ENCODE measurements at regions not wholly inside any gene's neighbourhood (a gene's known extent, or its start where the extent isn't known, plus 50 kb on each side); places are given as distances from the start of the nearest gene placed in this dataset.
A peak's percentile ranks its signal among the peaks of the same experiment; 100 is the strongest.

DNA sequence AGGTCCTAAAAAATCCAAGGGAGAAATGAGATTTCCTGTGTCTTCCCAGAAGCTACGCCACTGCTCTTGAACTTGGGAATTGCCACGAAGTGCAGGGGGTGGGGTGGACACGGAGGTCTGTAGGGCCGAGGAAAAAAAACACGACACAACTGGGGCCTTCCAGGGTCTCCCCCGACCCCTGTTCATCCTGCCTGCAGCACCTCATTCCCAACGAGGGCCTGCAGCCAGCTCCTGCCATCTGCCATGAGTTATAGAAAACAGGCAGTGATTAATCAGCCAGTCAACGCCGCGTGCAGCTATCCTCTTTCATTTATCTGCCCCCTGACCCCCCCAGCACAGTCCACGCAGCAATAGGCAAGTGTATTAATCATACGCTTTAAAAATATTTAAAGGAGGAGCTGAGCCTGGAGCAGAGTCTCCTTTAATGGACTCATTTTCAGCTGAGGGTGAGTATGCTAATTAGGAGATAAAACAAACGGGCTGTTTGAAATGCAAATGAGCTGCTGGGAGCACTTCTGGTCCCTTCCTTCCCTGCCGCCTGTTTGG lies 209.9 kb downstream of the TFCP2L1 start:
- DNase-seq (ENCODE audit: low read depth, low spot score): peak; percentile 82
- CTCF ChIA-PET: interaction anchor here (0.5 to 14.9 kb wide), 6 partner anchors 10 to 393 kb away, joined by 3 to 223 read pairs (median 4); no protein-coding TSS in a partner anchor
- POLR2A ChIA-PET: interaction anchor here (0.5 to 2.1 kb wide), 22 partner anchors 14 to 516 kb away, joined by 3 to 16 read pairs (median 4); partner anchors contain the start of gene RNU4ATAC
- Histone ChIP-seq H3K27ac (ENCODE audit: low read depth, low read length) (no peak overlapping the region), H3K27me3 (ENCODE audit: control insufficient read depth, insufficient read depth, low read length) (peaks cover 25% of the 10 kb centered on the region), H3K4me3 (ENCODE audit: low read depth, low read length) (peak overlapping the region; percentile 31; the same call in 1 of the 2 replicates), H3K9me3 (ENCODE audit: control insufficient read depth, insufficient read depth, low read length) (no peaks in the 10 kb centered on the region; the same call in 1 of the 2 replicates)
- TF ChIP-seq, protein P1, sequence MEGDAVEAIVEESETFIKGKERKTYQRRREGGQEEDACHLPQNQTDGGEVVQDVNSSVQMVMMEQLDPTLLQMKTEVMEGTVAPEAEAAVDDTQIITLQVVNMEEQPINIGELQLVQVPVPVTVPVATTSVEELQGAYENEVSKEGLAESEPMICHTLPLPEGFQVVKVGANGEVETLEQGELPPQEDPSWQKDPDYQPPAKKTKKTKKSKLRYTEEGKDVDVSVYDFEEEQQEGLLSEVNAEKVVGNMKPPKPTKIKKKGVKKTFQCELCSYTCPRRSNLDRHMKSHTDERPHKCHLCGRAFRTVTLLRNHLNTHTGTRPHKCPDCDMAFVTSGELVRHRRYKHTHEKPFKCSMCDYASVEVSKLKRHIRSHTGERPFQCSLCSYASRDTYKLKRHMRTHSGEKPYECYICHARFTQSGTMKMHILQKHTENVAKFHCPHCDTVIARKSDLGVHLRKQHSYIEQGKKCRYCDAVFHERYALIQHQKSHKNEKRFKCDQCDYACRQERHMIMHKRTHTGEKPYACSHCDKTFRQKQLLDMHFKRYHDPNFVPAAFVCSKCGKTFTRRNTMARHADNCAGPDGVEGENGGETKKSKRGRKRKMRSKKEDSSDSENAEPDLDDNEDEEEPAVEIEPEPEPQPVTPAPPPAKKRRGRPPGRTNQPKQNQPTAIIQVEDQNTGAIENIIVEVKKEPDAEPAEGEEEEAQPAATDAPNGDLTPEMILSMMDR (IDR thresholded peaks at IDR 0.05; ENCODE audit: low read depth, low read length): no peak

DNA sequence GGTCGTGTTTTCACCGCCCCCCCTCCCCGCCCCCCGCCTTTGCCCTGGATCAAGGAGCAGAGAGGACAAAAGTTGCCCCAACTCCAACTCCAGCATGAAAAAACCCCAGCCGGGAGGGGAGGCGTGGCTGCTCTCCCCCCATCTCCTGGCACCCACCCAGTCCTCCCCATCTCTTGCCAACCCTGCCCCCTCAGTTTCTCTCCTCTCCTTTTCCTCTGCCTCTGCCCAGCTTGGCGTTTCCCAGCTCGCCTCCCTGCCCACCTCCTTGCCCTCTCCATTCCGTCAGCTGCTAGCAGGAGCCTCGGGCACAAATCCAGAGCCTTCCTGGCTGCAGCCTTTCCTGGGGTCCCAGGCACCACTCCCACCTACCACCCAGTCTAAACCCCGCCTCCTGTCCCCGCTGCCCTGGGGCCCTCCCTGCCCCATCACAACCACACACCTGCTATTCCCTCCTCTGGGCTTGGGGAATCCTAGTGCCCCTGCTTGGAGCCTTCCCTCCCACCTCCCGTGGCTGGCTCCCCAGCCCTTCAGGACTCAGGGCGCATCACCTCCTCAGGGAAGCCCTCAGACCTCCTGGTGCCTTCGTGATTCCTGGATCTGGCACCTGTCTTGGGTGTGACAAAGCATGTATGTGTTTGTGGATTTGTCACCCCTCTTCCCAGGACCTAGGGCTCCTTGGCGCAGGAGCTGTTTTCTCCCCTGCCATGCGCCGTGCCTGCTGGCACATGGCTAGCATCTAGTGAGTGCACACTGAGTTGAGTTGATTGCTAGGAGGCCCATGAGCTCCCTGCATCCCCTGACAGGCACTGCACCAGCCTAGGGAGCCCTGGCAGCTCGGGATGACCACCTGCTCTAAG lies 209.1 kb downstream of the TFCP2L1 start:
- POLR2A ChIA-PET: interaction anchor here (0.5 to 2.1 kb wide), 19 partner anchors 15 to 517 kb away, joined by 3 to 16 read pairs (median 4); partner anchors contain the start of gene RNU4ATAC
- Histone ChIP-seq H3K27me3 (ENCODE audit: control insufficient read depth, insufficient read depth, low read length) (peaks cover 30% of the 10 kb centered on the region), H3K4me3 (ENCODE audit: low read depth, low read length) (peak overlapping the region; percentile 31; the same call in 1 of the 2 replicates), H3K27ac (ENCODE audit: low read depth, low read length) (no peak overlapping the region), H3K9me3 (ENCODE audit: control insufficient read depth, insufficient read depth, low read length) (no peaks in the 10 kb centered on the region; the same call in 1 of the 2 replicates)
- CTCF ChIA-PET: interaction anchor here (0.6 to 14.9 kb wide), 8 partner anchors 10 to 863 kb away, joined by 3 to 223 read pairs (median 4); no protein-coding TSS in a partner anchor
- TF ChIP-seq, protein P1 (IDR thresholded peaks at IDR 0.05; ENCODE audit: low read depth, low read length): no peak
- no peak for DNase-seq (ENCODE audit: low read depth, low spot score)

DNA sequence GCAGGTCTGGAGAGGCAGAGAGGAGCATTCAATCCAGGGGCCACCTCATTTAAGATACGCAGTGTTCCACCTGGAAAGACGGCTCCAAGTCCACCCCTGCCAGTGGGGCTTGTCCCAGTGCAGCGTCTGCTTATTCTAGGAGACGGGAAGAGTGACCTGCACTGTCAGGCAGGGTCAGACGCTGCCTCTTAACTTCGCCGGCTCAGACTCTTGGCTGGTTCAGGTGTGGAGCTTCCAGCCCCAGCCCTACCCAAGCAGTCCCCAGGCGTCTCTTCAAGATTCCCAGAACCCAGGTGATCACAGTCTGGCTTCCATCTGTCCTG lies 208.5 kb downstream of the TFCP2L1 start:
- POLR2A ChIA-PET: no interaction called here
- CTCF ChIA-PET: interaction anchor here (0.7 to 14.9 kb wide), 4 partner anchors 9 to 394 kb away, joined by 3 to 223 read pairs (median 32); no protein-coding TSS in a partner anchor
- Histone ChIP-seq H3K9me3 (ENCODE audit: control insufficient read depth, insufficient read depth, low read length) (no peaks in the 10 kb centered on the region; the same call in 1 of the 2 replicates), H3K4me3 (ENCODE audit: low read depth, low read length) (no peak overlapping the region), H3K27ac (ENCODE audit: low read depth, low read length) (no peak overlapping the region), H3K27me3 (ENCODE audit: control insufficient read depth, insufficient read depth, low read length) (peaks cover 31% of the 10 kb centered on the region)
- DNase-seq (ENCODE audit: low read depth, low spot score): no peak
- TF ChIP-seq, protein P1 (IDR thresholded peaks at IDR 0.05; ENCODE audit: low read depth, low read length): no peak

DNA sequence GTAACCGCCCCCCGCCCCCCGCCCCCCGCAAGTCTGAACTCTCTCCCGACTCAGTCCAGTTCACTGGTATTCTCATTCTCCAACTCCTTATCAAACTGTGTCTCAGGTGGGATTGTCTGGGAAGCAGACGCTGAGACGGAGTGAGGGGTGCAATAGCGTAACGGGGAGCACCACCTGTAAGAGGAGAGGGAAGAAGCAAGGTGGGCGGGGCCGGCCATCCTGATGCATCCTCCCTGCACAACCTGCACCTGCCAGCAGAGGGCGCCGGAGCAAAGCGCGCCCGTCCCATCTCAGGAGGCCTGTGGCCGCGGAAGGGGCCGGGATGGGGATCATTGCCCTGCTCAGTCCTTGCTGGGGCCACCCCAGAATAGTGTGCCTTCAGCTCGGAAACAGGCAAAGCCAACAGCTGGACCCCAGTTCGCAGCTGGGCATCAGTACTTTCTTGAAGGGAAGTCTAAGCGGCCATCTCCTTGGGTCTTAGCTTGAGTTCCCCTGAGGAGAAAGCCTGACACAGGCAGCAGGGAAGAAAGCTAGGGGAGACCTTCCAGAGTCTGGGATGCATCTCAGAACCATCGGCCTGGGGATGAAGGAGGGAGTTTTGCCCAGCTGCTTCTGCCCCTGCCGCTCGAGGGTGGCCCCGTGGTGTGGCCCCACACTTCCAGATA lies 208.0 kb downstream of the TFCP2L1 start:
- ChIA-PET POLR2A (no interaction called here), CTCF (interaction anchor here (0.5 to 14.9 kb wide), 16 partner anchors 9 to 395 kb away, joined by 3 to 223 read pairs (median 3); no protein-coding TSS in a partner anchor)
- TF ChIP-seq, protein P1 (IDR thresholded peaks at IDR 0.05; ENCODE audit: low read depth, low read length): peak; percentile 83
- H3K4me3 ChIP-seq (ENCODE audit: low read depth, low read length): no peak overlapping the region
- H3K27me3 ChIP-seq (ENCODE audit: control insufficient read depth, insufficient read depth, low read length): peaks cover 34% of the 10 kb centered on the region
- H3K9me3 ChIP-seq (ENCODE audit: control insufficient read depth, insufficient read depth, low read length): no peaks in the 10 kb centered on the region; the same call in 1 of the 2 replicates
- no peak overlapping the region for H3K27ac ChIP-seq (ENCODE audit: low read depth, low read length)
- DNase-seq (ENCODE audit: low read depth, low spot score): no peak

Data from AG04450 (cell line).